ENCODE measurements at regions not wholly inside any gene's neighbourhood (a gene's known extent, or its start where the extent isn't known, plus 50 kb on each side); places are given as distances from the start of the nearest gene placed in this dataset.

- TF ChIP-seq, protein P1, sequence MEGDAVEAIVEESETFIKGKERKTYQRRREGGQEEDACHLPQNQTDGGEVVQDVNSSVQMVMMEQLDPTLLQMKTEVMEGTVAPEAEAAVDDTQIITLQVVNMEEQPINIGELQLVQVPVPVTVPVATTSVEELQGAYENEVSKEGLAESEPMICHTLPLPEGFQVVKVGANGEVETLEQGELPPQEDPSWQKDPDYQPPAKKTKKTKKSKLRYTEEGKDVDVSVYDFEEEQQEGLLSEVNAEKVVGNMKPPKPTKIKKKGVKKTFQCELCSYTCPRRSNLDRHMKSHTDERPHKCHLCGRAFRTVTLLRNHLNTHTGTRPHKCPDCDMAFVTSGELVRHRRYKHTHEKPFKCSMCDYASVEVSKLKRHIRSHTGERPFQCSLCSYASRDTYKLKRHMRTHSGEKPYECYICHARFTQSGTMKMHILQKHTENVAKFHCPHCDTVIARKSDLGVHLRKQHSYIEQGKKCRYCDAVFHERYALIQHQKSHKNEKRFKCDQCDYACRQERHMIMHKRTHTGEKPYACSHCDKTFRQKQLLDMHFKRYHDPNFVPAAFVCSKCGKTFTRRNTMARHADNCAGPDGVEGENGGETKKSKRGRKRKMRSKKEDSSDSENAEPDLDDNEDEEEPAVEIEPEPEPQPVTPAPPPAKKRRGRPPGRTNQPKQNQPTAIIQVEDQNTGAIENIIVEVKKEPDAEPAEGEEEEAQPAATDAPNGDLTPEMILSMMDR (optimal IDR thresholded peaks at IDR 0.05 in 1 of 3, IDR thresholded peaks at IDR 0.05 in 1 of 3, conservative IDR thresholded peaks at IDR 0.05 in 1 of 3; ENCODE audit: extremely low read depth in 1 of 3, insufficient read depth in 2 of 3, low read length in 3 of 3) = no peak
- TF ChIP-seq EZH2 (IDR thresholded peaks at IDR 0.05; ENCODE audit: low read length) = no peak
Measured at GRCh38 chr5:133670336-133670735, 58.0 kb upstream of the FSTL4 start.
